Endothelial cell of umbilical vein (primary cell): ENCODE measurements at regions not wholly inside any gene's neighbourhood (a gene's known extent, or its start where the extent isn't known, plus 50 kb on each side); places are given as distances from the start of the nearest gene placed in this dataset.

Experiments
- BruUV-seq: library from RNA; stranded (reverse); fragments of 400-500 nt; replicated peaks from 2 replicates; lab custom pipeline; 2021; lab: Mats Ljungman, UMichigan
- CTCF ChIA-PET: fragments of 300-600, 350-600 bp; sonication (Branson Sonifier 250); formaldehyde crosslinking; loops from one replicate; lab custom pipeline; 2021; ENCODE audit warnings: antibody characterized with exemption, inconsistent platforms; lab: Charles Lee
- POLR2A ChIA-PET: fragments of 300-600, 350-600 bp; sonication (Branson Sonifier 250); formaldehyde crosslinking; loops from one replicate; lab custom pipeline; 2021; ENCODE audit warnings: antibody characterized with exemption, inconsistent platforms; lab: Charles Lee
- DNase-seq: peaks from one replicate; pipeline ENCODE4 v3.0.0-alpha.2; 2011; ENCODE audit warnings: low read depth, low spot score
- FAIRE-seq: peaks from 2 replicates; lab custom pipeline; 2011; peaks lifted over from hg19 to GRCh38; lab: Jason Lieb, UNC
- H2AFZ ChIP-seq: 2 replicates; pipeline ENCODE4 v1.6.0; 2012; ENCODE audit warnings: low read depth, low read length, control low read depth, inconsistent platforms
- H3K27ac ChIP-seq: 2 replicates; pipeline ENCODE4 v1.5.1; 2011; ENCODE audit warnings: low read depth, mild to moderate bottlenecking, control low read depth, low read length, moderate library complexity; ENCODE audit not compliant: insufficient read depth
- H3K27me3 ChIP-seq, 2 experiments: 2 replicates each; pipeline versions ENCODE4 v1.6.0 to v1.6.1; 2011; ENCODE audit warnings: low read length in 2 of 2, mixed read lengths in 1 of 2; ENCODE audit not compliant: control insufficient read depth in 2 of 2, insufficient read depth in 2 of 2
- H3K36me3 ChIP-seq, 2 experiments: 2 replicates in 1 of 2; 3 replicates in 1 of 2; pipeline ENCODE4 v1.5.1; 2011; ENCODE audit warnings: low read length in 2 of 2, mild to moderate bottlenecking in 1 of 2, moderate library complexity in 1 of 2; ENCODE audit not compliant: control insufficient read depth in 2 of 2, insufficient read depth in 2 of 2; ENCODE audit errors: extremely low read depth in 1 of 2
- H3K4me1 ChIP-seq: 3 replicates; pipeline ENCODE4 v1.5.1; 2011; ENCODE audit warnings: mild to moderate bottlenecking, low read length; ENCODE audit not compliant: control insufficient read depth, insufficient read depth; ENCODE audit errors: extremely low read depth
- H3K4me2 ChIP-seq: 2 replicates; pipeline ENCODE4 v1.6.1; 2011; ENCODE audit warnings: low read length, control low read depth, mixed read lengths; ENCODE audit not compliant: insufficient read depth
- H3K4me3 ChIP-seq, 3 experiments: fragments of 200-600 bp in 1 of 3; sonication (generic), shearing (Covaris generic) in 1 of 3; replicated peaks in 1 of 3; 2 replicates each; pipeline ENCODE4 v1.5.1; 2011 to 2016; ENCODE audit warnings: control low read depth in 3 of 3, low read length in 3 of 3, mild to moderate bottlenecking in 2 of 3, inconsistent platforms in 1 of 3, low read depth in 1 of 3, moderate library complexity in 1 of 3; ENCODE audit not compliant: insufficient read depth in 1 of 3
- H3K79me2 ChIP-seq: 2 replicates; pipeline ENCODE4 v1.6.0; 2012; ENCODE audit warnings: low read length, inconsistent platforms; ENCODE audit not compliant: control insufficient read depth, insufficient read depth
- H3K9ac ChIP-seq: replicated peaks from 2 replicates; pipeline ENCODE3; 2011; ENCODE audit warnings: low read length, control low read depth; ENCODE audit not compliant: insufficient read depth; ENCODE audit errors: extremely low read depth
- H3K9me1 ChIP-seq: replicated peaks from 3 replicates; pipeline ENCODE4 v1.6.0; 2011; ENCODE audit warnings: mild to moderate bottlenecking, low read length; ENCODE audit not compliant: control insufficient read depth, insufficient read depth; ENCODE audit errors: extremely low read depth
- H3K9me3 ChIP-seq: replicated peaks from 2 replicates; pipeline ENCODE4 v1.5.1; 2012; ENCODE audit warnings: low read length, inconsistent platforms; ENCODE audit not compliant: control insufficient read depth, insufficient read depth
- H4K20me1 ChIP-seq: replicated peaks from 2 replicates; pipeline ENCODE3; 2011; ENCODE audit warnings: mild to moderate bottlenecking, low read length; ENCODE audit not compliant: control insufficient read depth, insufficient read depth; ENCODE audit errors: extremely low read depth
- CTCF ChIP-seq, 2 donors: IDR thresholded peaks; 1 replicate in 1 of 2; 2 replicates in 1 of 2; pipeline ENCODE4 v1.5.1; 2011; ENCODE audit warnings: low read length in 2 of 2, mild to moderate bottlenecking in 2 of 2, moderate library complexity in 2 of 2, control low read depth in 1 of 2, inconsistent platforms in 1 of 2, low read depth in 1 of 2; ENCODE audit not compliant: insufficient read depth in 1 of 2; ENCODE audit errors: extremely low read depth in 1 of 2
- EZH2 ChIP-seq: IDR thresholded peaks from 2 replicates; pipeline ENCODE4 v1.6.1; 2012; ENCODE audit warnings: borderline replicate concordance, low read depth, mild to moderate bottlenecking, moderate library complexity, low read length, inconsistent platforms; ENCODE audit not compliant: severe bottlenecking
- FOS ChIP-seq: IDR thresholded peaks from 2 replicates; pipeline ENCODE4 v1.6.1; 2011; ENCODE audit warnings: mild to moderate bottlenecking, low read length, moderate library complexity, borderline replicate concordance; ENCODE audit not compliant: insufficient read depth
- GATA2 ChIP-seq: IDR thresholded peaks from 2 replicates; pipeline ENCODE4 v1.7.0; 2011; ENCODE audit warnings: low read depth, mild to moderate bottlenecking, moderate library complexity, mixed read lengths, low read length; ENCODE audit not compliant: insufficient read length, insufficient read depth
- JUN ChIP-seq: IDR thresholded peaks from 2 replicates; pipeline ENCODE4 v1.6.1; 2011; ENCODE audit warnings: borderline replicate concordance, low read depth; ENCODE audit not compliant: insufficient read length, insufficient read depth
- MAX ChIP-seq: IDR thresholded peaks from 2 replicates; pipeline ENCODE4 v1.6.1; 2011; ENCODE audit not compliant: insufficient read depth, insufficient read length
- MYC ChIP-seq: IDR thresholded peaks from one replicate; pipeline ENCODE4 v1.6.1; 2011; ENCODE audit warnings: mild to moderate bottlenecking, low read depth, low read length
- POLR2A ChIP-seq: IDR thresholded peaks from 2 replicates; pipeline ENCODE4 v1.6.1; 2012; ENCODE audit warnings: low read depth, mild to moderate bottlenecking, control low read depth, low read length
- POLR2AphosphoS5 ChIP-seq: IDR thresholded peaks from 2 replicates; pipeline ENCODE4 v1.6.1; 2012; ENCODE audit warnings: low read depth, mild to moderate bottlenecking, control low read depth, low read length, moderate library complexity; ENCODE audit not compliant: insufficient read depth
- dilution Hi-C: fragments of 300-500 bp; cut with MboI; formaldehyde crosslinking; loops from one replicate; pipeline ENCODE4 v1.15.0; 2019; ENCODE audit warnings: low sequenced_read_pairs; ENCODE audit not compliant: extremely low pct_ligation_motif_present
- intact Hi-C: fragments of 100-400 bp; cut with micrococcal nuclease; formaldehyde crosslinking; loops from one replicate; pipeline ENCODE4 v1.10.0; 2022

DNA sequence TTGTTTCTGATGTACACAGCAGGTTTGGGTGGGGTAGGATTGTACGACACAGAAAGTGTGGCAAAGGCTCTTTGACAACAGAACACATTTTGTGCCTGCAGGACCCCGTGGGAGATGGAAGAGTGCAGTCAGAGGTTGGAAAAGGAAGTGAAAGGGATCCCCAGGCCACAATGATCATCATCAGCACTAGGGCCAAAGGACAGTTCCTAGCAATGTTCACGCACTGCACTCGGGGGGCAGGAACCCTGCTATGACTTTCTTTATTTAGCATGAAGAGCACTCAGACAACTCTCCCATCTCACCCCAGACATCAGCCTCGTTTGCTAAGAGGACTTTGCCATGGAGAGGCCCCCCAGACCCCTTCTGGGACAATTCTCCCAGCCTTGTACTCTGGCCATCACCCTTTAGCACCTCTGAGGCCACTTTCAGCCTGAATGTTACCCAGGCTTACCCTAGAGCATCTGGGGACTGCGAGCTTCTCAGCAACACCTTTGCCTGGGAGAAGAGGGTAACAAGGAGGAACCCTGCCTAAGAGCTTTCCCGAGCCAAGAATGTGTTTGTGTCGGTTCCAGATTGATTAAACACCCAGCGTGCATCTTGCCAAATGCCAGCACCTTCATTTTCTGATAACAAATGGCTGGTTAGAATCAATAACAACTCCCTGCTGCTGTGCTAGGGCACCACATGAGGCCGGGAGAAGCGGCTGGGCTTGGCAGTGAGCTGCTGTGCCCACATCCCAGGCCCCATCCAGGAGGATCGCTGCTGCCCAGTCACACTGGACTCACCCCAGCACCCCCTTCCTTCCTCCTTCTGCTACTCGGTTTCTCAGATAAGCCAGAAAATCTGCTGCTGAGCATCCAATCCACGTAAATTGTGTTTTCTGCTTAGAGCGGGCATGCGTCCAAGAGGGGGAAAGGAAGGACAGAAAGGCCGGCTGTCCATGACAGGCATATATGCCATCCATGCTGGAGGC lies 633.1 kb downstream of the AJAP1 start:
- Histone ChIP-seq H3K27ac (no peak overlapping the region), H2AFZ (no peak overlapping the region), H3K9ac (no peak overlapping the region), H3K36me3 (no peaks in the 10 kb centered on the region), H3K4me2 (no peak overlapping the region), H3K9me1 (no peaks in the 10 kb centered on the region), H3K9me3 (peaks cover 6% of the 10 kb centered on the region), H3K27me3 (no peaks in the 10 kb centered on the region), H3K4me1 (no peaks in the 10 kb centered on the region), H3K4me3 (no peak overlapping the region), H4K20me1 (no peaks in the 10 kb centered on the region), H3K79me2 (no peaks in the 10 kb centered on the region)
- TF ChIP-seq CTCF (IDR thresholded peaks at IDR 0.05; ENCODE audit: extremely low read depth in 1 of 2, insufficient read depth in 1 of 2, low read depth in 1 of 2, low read length in 2 of 2) (no peak), POLR2A (no peak), EZH2 (no peak), FOS (no peak), POLR2AphosphoS5 (no peak), GATA2 (no peak), JUN (no peak), MAX (no peak), MYC (no peak)
- FAIRE-seq (no peak), DNase-seq (no peak)
- BruUV-seq: no TSS peak
- POLR2A ChIA-PET: no interaction called here
- dilution Hi-C loops: no loop called here
- CTCF ChIA-PET: no interaction called here
- intact Hi-C loops: no loop called here
